Uterus (tissue), 3 donors: ENCODE measurements at regions not wholly inside any gene's neighbourhood (a gene's known extent, or its start where the extent isn't known, plus 50 kb on each side); places are given as distances from the start of the nearest gene placed in this dataset.

Source experiments
- DNase-seq, 2 donors: peaks; one replicate each; pipeline ENCODE4 v3.0.0-alpha.2; 2019 to 2020
- H3K27ac ChIP-seq, 2 donors: fragments of 200-600 bp; sonication (generic); 1 replicate in 1 of 2; 2 replicates in 1 of 2; pipeline ENCODE4 v1.5.1; 2016 to 2018
- H3K27me3 ChIP-seq, 2 donors: fragments of 200-600 bp; sonication (generic); one replicate each; pipeline ENCODE4 v1.5.1; 2018 to 2019; ENCODE audit warnings: control low read depth in 1 of 2
- H3K36me3 ChIP-seq, 2 donors: fragments of 200-600 bp; sonication (generic); one replicate each; pipeline ENCODE4 v1.5.1; 2019; ENCODE audit warnings: control low read depth in 1 of 2
- H3K4me1 ChIP-seq, 2 donors: fragments of 200-600 bp; sonication (generic); one replicate each; pipeline ENCODE4 v1.5.1; 2018 to 2019; ENCODE audit warnings: control low read depth in 1 of 2
- H3K4me3 ChIP-seq, 2 donors: fragments of 200-600 bp; sonication (generic); 1 replicate in 1 of 2; 2 replicates in 1 of 2; pipeline ENCODE4 v1.5.1; 2018 to 2019; ENCODE audit warnings: mild to moderate bottlenecking in 1 of 2
- H3K9me3 ChIP-seq, 2 donors: fragments of 200-600 bp; sonication (generic); one replicate each; pipeline ENCODE4 v1.5.1; 2019; ENCODE audit warnings: control low read depth in 1 of 2
- POLR2A ChIP-seq, 2 donors: fragments of 450-650 bp; IDR thresholded peaks; one replicate each; pipeline ENCODE4 v1.6.1; 2016; ENCODE audit warnings: antibody characterized with exemption in 2 of 2, mild to moderate bottlenecking in 1 of 2, moderate library complexity in 1 of 2
- intact Hi-C: fragments of 100-400 bp; cut with DNase I; formaldehyde crosslinking; loops from one replicate; pipeline ENCODE4 v1.15.1; 2023; ENCODE audit warnings: low total_unique reads
- TF ChIP-seq, protein P1 (sequence below), 4 experiments: fragments of 200-600 bp in 2 of 4; fragments of 450-650 bp in 2 of 4; sonication (generic) in 2 of 4; IDR thresholded peaks; one replicate each; pipeline ENCODE4 v1.5.1; 2016 to 2019; ENCODE audit warnings: antibody characterized with exemption in 4 of 4, mild to moderate bottlenecking in 2 of 4, moderate library complexity in 1 of 4
- donor health status: DM: yes; HTN: yes; CAD: no.

GRCh38 chr12:127113945-127114344 is 1153.0 kb upstream of the TMEM132C start:
- TF ChIP-seq, protein P1, sequence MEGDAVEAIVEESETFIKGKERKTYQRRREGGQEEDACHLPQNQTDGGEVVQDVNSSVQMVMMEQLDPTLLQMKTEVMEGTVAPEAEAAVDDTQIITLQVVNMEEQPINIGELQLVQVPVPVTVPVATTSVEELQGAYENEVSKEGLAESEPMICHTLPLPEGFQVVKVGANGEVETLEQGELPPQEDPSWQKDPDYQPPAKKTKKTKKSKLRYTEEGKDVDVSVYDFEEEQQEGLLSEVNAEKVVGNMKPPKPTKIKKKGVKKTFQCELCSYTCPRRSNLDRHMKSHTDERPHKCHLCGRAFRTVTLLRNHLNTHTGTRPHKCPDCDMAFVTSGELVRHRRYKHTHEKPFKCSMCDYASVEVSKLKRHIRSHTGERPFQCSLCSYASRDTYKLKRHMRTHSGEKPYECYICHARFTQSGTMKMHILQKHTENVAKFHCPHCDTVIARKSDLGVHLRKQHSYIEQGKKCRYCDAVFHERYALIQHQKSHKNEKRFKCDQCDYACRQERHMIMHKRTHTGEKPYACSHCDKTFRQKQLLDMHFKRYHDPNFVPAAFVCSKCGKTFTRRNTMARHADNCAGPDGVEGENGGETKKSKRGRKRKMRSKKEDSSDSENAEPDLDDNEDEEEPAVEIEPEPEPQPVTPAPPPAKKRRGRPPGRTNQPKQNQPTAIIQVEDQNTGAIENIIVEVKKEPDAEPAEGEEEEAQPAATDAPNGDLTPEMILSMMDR (IDR thresholded peaks at IDR 0.05): no peak
- no peak for TF ChIP-seq POLR2A (IDR thresholded peaks at IDR 0.05)
- Histone ChIP-seq H3K36me3 (no peaks in the 10 kb centered on the region), H3K9me3 (no peaks in the 10 kb centered on the region), H3K4me1 (no peaks in the 10 kb centered on the region), H3K4me3 (no peak overlapping the region), H3K27me3 (no peaks in the 10 kb centered on the region), H3K27ac (no peak overlapping the region)
- intact Hi-C loops: no loop called here
- DNase-seq: no peak

DNA sequence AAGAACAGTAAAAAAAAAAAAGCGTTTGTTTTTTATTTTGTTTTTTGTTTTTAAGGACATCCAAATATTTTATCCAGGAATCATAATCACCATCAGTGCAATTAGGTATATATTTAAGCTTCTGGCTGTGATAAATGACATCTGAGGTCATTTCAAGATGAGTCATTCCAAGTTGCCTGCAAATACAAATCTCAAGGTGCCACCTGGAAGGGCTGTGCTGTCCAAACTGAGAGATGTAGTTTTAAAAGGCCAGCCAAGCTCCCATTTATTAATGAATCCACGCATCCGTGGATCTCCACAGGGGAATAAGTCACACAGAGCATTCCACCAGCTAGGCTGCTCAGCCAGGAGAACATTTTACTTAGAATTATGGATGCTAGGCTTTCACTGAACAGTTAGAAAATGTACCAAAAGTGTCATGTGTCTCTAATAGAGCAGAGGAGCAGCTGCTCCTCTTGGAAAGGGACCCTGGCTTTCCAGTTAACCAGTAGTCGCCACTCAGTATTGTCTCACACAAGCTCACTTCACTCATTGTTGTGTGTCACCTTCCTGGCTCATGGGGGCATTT is 1151.4 kb upstream of the TMEM132C start:
- Histone ChIP-seq H3K9me3 (no peaks in the 10 kb centered on the region), H3K4me3 (no peak overlapping the region), H3K36me3 (no peaks in the 10 kb centered on the region), H3K27me3 (no peaks in the 10 kb centered on the region), H3K27ac (no peak overlapping the region), H3K4me1 (no peaks in the 10 kb centered on the region)
- TF ChIP-seq, protein P1 (IDR thresholded peaks at IDR 0.05): no peak
- no peak for TF ChIP-seq POLR2A (IDR thresholded peaks at IDR 0.05)
- intact Hi-C loops: no loop called here
- DNase-seq: no peak

- TF ChIP-seq, protein P1 (IDR thresholded peaks at IDR 0.05): no peak
- TF ChIP-seq POLR2A (IDR thresholded peaks at IDR 0.05): no peak
- no peaks in the 10 kb centered on the region for H3K4me1 ChIP-seq
- H3K36me3 ChIP-seq: no peaks in the 10 kb centered on the region
- intact Hi-C loops: no loop called here
- H3K27me3 ChIP-seq: no peaks in the 10 kb centered on the region
- no peak for DNase-seq
- H3K27ac ChIP-seq: no peak overlapping the region
- H3K4me3 ChIP-seq: no peak overlapping the region
- no peaks in the 10 kb centered on the region for H3K9me3 ChIP-seq
Measured at GRCh38 chr12:127118251-127118650, 1148.7 kb upstream of the TMEM132C start.

DNA sequence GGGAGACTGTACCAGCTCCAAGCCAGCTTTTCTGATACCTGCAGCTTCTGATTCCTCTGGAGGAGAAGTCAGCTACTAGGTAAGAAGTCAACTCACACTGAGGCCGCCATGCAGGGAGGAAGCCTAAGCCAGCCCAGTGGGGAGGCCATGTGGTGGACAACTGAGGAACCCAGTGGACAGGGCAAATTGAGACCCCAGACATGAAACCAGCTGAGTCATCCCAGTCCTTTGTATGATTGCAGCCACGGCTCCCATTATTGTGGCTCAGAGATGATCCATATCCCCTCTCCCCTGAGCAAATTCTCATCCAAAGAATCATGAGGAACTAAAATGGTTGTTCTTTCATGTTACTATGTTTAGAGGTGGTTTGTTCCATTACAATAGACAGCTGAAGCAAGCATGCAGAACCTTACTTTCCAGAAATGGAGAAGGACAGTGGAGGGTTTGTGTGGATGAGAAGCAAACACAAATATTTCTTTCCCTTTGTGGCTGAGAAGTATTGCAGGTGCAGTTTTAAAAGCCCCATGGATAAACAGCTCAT is 1147.3 kb upstream of the TMEM132C start:
- no peak for TF ChIP-seq POLR2A (IDR thresholded peaks at IDR 0.05)
- TF ChIP-seq, protein P1 (IDR thresholded peaks at IDR 0.05): no peak
- DNase-seq: no peak
- no peak overlapping the region for H3K27ac ChIP-seq
- no peaks in the 10 kb centered on the region for H3K9me3 ChIP-seq
- no peaks in the 10 kb centered on the region for H3K4me1 ChIP-seq
- intact Hi-C loops: no loop called here
- H3K27me3 ChIP-seq: no peaks in the 10 kb centered on the region
- H3K4me3 ChIP-seq: no peak overlapping the region
- no peaks in the 10 kb centered on the region for H3K36me3 ChIP-seq

- H3K4me1 ChIP-seq: no peaks in the 10 kb centered on the region
- no peaks in the 10 kb centered on the region for H3K27me3 ChIP-seq
- H3K9me3 ChIP-seq: no peaks in the 10 kb centered on the region
- no peak for DNase-seq
- H3K4me3 ChIP-seq: no peak overlapping the region
- intact Hi-C loops: no loop called here
- no peaks in the 10 kb centered on the region for H3K36me3 ChIP-seq
- H3K27ac ChIP-seq: no peak overlapping the region
- TF ChIP-seq, protein P1 (IDR thresholded peaks at IDR 0.05): no peak
- TF ChIP-seq POLR2A (IDR thresholded peaks at IDR 0.05): no peak
Measured at GRCh38 chr12:127120851-127121250, 1146.1 kb upstream of the TMEM132C start.
